SJSA1 (cell line): ENCODE measurements at regions not wholly inside any gene's neighbourhood (a gene's known extent, or its start where the extent isn't known, plus 50 kb on each side); places are given as distances from the start of the nearest gene placed in this dataset.

ENCODE experiments used
- DNase-seq, 2 experiments: peaks; one replicate each; pipeline ENCODE4 v3.0.0-alpha.2; 2015 to 2020; ENCODE audit warnings: low spot score in 2 of 2, low read depth in 1 of 2
- H3K27ac ChIP-seq: fragments of 250-450 bp; sonication (Bioruptor Pico); 2 replicates; pipeline ENCODE4 v1.5.1; 2020; ENCODE audit warnings: mild to moderate bottlenecking, moderate library complexity
- H3K27me3 ChIP-seq: fragments of 250-450 bp; sonication (Bioruptor Pico); replicated peaks from 2 replicates; pipeline ENCODE4 v1.5.1; 2020; ENCODE audit warnings: mild to moderate bottlenecking, moderate library complexity
- H3K36me3 ChIP-seq: fragments of 250-450 bp; sonication (Bioruptor Pico); 2 replicates; pipeline ENCODE4 v1.5.1; 2020; ENCODE audit warnings: mild to moderate bottlenecking
- H3K4me1 ChIP-seq: fragments of 250-450 bp; sonication (Bioruptor Pico); replicated peaks from 2 replicates; pipeline ENCODE4 v1.6.1; 2021; ENCODE audit warnings: mild to moderate bottlenecking
- H3K4me3 ChIP-seq: fragments of 250-450 bp; sonication (Bioruptor Pico); 2 replicates; pipeline ENCODE4 v1.5.1; 2020; ENCODE audit warnings: mild to moderate bottlenecking
- H3K9me3 ChIP-seq: fragments of 250-450 bp; sonication (Bioruptor Pico); replicated peaks from 2 replicates; pipeline ENCODE4 v1.5.1; 2020; ENCODE audit warnings: mild to moderate bottlenecking

DNA sequence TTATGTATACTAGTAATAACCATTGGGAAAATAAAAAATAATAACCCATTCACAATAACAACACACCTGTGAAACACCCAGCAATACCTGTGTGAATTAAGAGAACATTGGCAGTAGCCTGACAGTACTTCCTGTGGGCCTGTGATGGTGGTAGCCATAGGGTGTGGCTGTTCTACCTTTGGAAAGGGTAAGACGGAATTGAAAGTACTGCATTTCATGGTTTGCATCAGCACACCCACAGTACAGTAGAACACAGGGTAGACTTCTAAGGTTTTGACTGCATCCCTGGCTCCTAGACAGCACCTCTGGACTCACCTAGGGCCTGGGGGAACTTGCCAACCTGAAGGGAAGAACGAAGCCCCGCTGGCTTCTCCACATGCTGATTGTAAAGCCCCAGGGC lies 279.8 kb downstream of the HTR1B start:
- no peaks in the 10 kb centered on the region for H3K9me3 ChIP-seq

DNA sequence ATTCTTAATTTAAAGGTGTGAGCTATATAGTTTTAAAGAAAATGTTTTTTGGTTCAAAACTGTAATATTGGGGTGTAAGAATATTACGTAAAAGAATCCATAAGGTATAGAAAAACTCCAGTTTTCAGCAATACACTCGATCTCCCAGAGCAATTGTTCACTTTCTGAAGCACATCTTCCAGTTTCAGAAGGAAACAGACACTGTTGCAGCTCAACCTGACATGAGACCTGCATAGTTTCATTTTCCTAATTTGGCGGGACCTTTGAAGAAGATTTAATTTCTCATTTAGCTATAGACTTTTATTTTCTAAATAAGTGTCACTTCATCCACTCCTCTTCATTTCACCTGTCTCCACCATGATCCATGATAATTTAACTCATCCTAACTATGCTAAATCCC lies 281.5 kb downstream of the HTR1B start:
- H3K27ac ChIP-seq, result no peak overlapping the region
- H3K4me1 ChIP-seq, result no peaks in the 10 kb centered on the region
- no peaks in the 10 kb centered on the region for H3K36me3 ChIP-seq
- H3K4me3 ChIP-seq, result no peak overlapping the region
- DNase-seq, result no peak
- H3K9me3 ChIP-seq, result no peaks in the 10 kb centered on the region
- no peaks in the 10 kb centered on the region for H3K27me3 ChIP-seq

More for the DNA sequence above, 279.8 kb downstream of the HTR1B start:
- H3K27me3 ChIP-seq, result no peaks in the 10 kb centered on the region
- H3K36me3 ChIP-seq, result no peaks in the 10 kb centered on the region
- DNase-seq, result no peak
- H3K4me1 ChIP-seq, result no peaks in the 10 kb centered on the region
- no peak overlapping the region for H3K4me3 ChIP-seq
- no peak overlapping the region for H3K27ac ChIP-seq

DNA sequence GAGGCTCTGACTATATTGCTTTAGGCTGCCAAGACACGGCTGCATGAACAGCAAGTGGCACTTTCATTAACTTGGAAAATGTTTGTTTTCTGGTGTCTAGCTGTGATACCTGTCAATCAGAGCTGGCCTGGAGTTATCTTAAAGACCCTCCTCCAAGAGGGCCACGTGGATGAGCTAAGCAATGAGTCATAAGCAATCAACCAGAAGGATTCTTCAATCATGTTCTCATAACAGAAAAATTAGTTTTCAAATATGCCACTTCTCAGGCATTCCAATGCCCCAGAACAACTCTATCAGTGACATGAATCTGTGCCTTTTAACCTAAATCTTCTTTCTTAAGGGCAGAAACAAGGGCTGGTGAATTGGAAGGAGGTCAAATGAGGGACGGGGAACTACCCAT lies 283.0 kb downstream of the HTR1B start:
- Histone ChIP-seq H3K4me3 (no peak overlapping the region), H3K9me3 (no peaks in the 10 kb centered on the region), H3K27me3 (no peaks in the 10 kb centered on the region), H3K36me3 (no peaks in the 10 kb centered on the region), H3K27ac (no peak overlapping the region), H3K4me1 (no peaks in the 10 kb centered on the region)
- DNase-seq, result no peak

DNA sequence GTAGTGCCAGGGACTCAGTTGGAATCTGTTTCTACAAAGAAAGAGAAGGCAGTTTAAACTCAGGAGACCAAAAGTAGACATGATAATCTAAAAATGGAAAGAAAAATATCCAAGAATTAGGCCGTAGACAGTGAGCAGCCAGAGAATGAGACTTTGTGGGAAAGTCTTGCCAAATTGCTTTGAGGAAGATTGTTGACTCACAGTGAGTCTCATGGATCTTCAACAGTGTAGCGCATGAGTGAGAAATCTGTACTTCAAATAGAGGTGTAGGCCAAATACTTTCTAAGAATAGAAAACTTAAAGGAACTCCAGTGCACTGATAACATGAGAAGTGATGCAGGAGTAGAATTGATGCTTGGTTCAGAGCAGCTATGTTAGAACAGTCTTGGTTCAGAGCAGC lies 284.5 kb downstream of the HTR1B start:
- no peak overlapping the region for H3K4me3 ChIP-seq
- H3K4me1 ChIP-seq, result no peaks in the 10 kb centered on the region
- H3K27me3 ChIP-seq, result no peaks in the 10 kb centered on the region
- H3K27ac ChIP-seq, result no peak overlapping the region
- H3K36me3 ChIP-seq, result no peaks in the 10 kb centered on the region
- no peak for DNase-seq
- no peaks in the 10 kb centered on the region for H3K9me3 ChIP-seq

DNA sequence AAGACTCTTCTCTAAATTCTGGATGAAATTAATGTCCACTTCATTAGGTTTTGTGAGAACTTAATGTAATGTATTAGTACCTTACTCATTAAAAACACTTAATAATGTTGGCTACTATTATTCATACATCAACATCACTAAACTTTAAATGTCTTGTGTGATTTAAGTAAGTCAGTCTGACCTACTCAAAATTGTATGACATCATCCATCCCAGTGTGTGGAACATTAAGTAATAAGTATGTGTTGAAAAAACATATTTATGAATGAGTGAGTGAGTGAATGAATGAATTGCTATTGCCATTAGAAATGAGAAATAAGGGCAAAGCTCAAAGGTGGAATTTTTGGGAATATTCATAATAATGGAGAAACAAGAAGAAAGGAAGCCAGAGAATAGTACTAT lies 285.8 kb downstream of the HTR1B start:
- no peaks in the 10 kb centered on the region for H3K36me3 ChIP-seq
- H3K27me3 ChIP-seq, result no peaks in the 10 kb centered on the region
- no peak overlapping the region for H3K27ac ChIP-seq
- H3K4me3 ChIP-seq, result no peak overlapping the region
- H3K9me3 ChIP-seq, result no peaks in the 10 kb centered on the region
- H3K4me1 ChIP-seq, result no peaks in the 10 kb centered on the region
- DNase-seq, result no peak

DNA sequence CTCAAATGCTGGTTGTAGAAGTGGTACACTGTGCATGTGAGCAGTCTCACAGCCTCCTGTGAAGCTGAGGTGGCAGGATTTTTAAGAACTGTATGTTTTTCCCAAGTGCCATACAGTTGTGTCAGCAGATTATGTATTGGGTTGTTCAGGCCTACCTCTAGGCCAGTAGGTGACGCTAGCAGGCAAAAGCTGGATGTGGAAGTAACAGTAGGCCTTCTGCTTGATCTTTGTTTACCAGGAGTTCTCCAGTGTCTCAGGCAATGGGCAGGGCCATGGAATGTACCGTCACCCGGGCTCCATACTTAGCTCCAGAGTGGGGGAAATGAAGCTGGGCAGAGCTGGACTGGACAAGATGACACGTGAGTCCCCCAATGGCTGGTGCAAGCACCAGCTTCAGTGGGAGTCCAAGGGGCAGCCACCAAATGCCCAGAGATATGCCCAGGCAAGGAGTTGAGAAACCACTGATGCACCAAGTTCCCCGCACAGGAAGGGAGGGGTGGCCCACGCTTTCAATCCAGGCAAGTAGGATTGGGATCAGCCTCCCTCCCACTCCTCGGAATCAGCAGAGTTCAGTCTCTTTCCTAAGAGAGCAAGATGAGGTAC lies 289.7 kb downstream of the HTR1B start:
- Histone ChIP-seq H3K27me3 (no peaks in the 10 kb centered on the region), H3K27ac (no peak overlapping the region), H3K4me3 (no peak overlapping the region), H3K4me1 (no peaks in the 10 kb centered on the region), H3K9me3 (no peaks in the 10 kb centered on the region), H3K36me3 (no peaks in the 10 kb centered on the region)
- no peak for DNase-seq

DNA sequence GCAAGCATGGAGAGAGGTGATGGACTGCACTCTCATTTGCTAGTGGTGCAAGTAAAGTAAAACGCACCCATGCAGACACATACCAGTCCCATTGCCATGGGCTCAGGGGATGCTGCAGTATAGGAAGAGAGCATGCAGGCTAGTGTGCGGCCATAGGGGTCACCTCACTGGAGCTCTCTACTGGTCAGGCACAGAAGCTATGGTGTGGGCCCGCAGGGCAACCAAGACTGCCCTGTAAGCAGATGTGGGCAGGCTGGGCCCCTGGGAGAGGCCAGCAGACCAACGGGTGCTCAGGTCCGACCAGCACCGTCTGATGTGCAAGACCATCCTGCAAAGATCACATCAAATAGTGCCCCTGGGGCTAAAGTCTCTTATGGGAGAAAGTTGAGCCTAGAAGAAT lies 290.7 kb downstream of the HTR1B start:
- DNase-seq, result no peak
- H3K9me3 ChIP-seq, result no peaks in the 10 kb centered on the region
- H3K36me3 ChIP-seq, result no peaks in the 10 kb centered on the region
- no peak overlapping the region for H3K4me3 ChIP-seq
- no peaks in the 10 kb centered on the region for H3K27me3 ChIP-seq
- H3K27ac ChIP-seq, result no peak overlapping the region
- H3K4me1 ChIP-seq, result no peaks in the 10 kb centered on the region

DNA sequence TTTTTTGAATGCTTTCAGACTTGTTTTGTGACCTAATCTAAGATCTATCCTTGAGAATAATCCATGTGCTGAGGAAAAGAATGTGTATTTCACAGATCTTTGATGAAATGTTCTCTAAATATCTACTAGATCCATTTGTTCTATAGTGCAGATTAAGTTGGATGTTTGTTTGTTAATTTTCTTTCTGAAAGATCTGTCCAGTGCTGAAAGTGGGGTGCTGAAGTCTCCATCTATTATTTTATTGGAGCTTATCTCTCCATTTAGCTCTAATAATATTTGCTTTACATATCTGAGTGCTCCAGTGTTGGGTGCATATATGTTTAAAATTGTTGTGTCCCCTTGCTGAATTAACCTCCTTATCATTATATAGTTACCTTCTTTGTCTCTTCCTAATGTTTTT lies 303.6 kb downstream of the HTR1B start:
- no peaks in the 10 kb centered on the region for H3K36me3 ChIP-seq
- no peaks in the 10 kb centered on the region for H3K4me1 ChIP-seq
- no peaks in the 10 kb centered on the region for H3K27me3 ChIP-seq
- H3K9me3 ChIP-seq, result no peaks in the 10 kb centered on the region
- no peak for DNase-seq
- no peak overlapping the region for H3K4me3 ChIP-seq
- no peak overlapping the region for H3K27ac ChIP-seq

DNA sequence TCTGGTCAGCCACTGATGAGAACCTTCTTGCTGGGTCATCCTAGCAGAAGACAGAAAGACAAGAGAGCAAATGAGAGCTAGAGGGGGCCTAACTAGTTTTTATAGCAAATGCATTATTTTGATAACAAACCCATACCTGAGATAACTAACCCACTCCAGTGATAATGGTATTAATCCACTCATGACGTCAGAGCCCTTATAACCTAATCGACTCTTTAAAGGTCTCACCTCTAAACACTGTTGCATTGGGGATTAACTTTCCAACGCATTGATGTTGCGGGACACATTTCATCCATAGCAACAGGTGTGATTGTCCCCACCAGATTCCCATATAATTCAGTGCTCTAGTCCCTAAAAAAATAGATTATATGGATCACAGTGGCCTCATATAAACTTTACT lies 312.1 kb downstream of the HTR1B start:
- Histone ChIP-seq H3K9me3 (no peaks in the 10 kb centered on the region), H3K27ac (no peak overlapping the region), H3K27me3 (no peaks in the 10 kb centered on the region), H3K36me3 (no peaks in the 10 kb centered on the region), H3K4me1 (no peaks in the 10 kb centered on the region), H3K4me3 (no peak overlapping the region)
- no peak for DNase-seq

DNA sequence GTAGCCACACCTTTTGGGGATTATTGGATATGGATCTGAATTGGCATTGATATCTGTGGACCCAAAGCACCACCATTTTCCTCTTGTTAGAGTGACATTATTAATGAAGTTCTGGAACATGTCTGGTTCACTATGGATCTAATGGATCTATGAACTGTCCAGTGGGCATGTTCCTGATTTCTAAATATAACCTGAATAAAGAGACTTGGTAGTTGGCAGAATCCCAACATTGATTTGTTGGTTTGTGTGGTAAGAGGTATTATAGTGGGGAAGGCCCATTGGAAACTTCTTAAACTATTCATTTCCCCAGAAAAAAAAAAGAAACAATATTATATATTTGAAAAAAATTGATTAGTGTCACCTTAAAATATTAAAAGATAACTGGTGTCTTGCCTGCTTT lies 312.6 kb downstream of the HTR1B start:
- no peak overlapping the region for H3K27ac ChIP-seq
- H3K4me3 ChIP-seq, result no peak overlapping the region
- H3K9me3 ChIP-seq, result no peaks in the 10 kb centered on the region
- no peaks in the 10 kb centered on the region for H3K27me3 ChIP-seq
- no peaks in the 10 kb centered on the region for H3K4me1 ChIP-seq
- no peaks in the 10 kb centered on the region for H3K36me3 ChIP-seq
- no peak for DNase-seq

DNA sequence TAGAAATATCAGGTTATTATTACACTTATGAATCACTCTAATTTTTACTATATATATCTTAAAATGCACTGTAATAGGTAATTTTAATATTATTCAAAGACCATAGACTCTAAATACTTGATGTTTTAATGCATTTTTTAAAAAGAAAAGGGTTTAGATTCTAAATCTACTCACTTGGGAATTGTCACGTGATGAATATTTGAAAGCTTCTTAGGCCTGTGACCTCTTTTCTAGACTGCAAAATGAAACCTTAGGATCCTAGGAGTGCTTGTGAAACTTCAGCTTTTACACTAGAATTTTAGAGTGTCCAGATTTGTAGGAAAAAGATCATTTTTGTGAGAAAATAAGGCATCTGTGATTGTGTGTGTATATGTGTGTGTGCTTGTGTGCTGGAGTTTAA lies 318.0 kb downstream of the HTR1B start:
- H3K36me3 ChIP-seq, result no peaks in the 10 kb centered on the region
- no peaks in the 10 kb centered on the region for H3K9me3 ChIP-seq
- H3K27ac ChIP-seq, result no peak overlapping the region
- no peak overlapping the region for H3K4me3 ChIP-seq
- no peak for DNase-seq
- H3K27me3 ChIP-seq, result no peaks in the 10 kb centered on the region
- no peaks in the 10 kb centered on the region for H3K4me1 ChIP-seq

DNA sequence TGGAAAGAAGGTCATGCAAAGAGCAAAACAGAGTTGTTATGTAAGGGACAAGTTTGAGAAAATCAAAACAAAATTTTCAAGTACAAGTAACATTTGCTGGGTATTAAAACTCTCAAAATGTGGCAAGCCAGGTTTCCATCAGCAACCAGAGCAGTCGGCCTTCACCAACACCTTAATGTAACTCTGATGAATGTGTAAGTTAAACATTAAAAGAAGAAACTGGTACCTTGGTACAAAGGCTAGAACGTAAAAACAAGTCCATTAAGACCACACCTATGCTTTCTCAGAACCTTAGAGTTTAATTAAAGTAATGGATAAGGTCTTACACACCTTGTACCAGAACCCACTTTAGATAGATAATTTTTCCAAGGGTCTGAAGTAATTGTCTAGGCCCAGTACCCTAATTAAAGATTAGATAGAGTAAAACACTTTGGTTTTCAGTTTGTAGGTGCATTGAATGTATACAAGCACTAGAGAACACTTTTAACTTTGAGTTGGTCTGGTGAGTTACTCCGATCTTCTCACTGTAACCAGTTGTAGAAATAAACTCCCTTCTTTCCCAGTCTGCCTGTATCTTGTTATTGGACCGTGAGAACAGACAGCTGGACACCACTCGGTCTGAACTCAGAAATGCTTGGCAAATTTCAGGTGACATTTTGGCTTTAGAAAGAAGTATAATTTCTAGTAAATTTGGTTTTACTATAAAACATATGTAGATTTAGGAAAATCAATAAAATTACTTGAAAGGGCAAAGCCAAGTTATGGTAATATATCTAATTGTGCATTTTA lies 319.4 kb downstream of the HTR1B start:
- H3K9me3 ChIP-seq, result no peaks in the 10 kb centered on the region
- H3K27ac ChIP-seq, result no peak overlapping the region
- DNase-seq, result no peak
- no peaks in the 10 kb centered on the region for H3K36me3 ChIP-seq
- H3K4me1 ChIP-seq, result no peaks in the 10 kb centered on the region
- H3K4me3 ChIP-seq, result no peak overlapping the region
- no peaks in the 10 kb centered on the region for H3K27me3 ChIP-seq

DNA sequence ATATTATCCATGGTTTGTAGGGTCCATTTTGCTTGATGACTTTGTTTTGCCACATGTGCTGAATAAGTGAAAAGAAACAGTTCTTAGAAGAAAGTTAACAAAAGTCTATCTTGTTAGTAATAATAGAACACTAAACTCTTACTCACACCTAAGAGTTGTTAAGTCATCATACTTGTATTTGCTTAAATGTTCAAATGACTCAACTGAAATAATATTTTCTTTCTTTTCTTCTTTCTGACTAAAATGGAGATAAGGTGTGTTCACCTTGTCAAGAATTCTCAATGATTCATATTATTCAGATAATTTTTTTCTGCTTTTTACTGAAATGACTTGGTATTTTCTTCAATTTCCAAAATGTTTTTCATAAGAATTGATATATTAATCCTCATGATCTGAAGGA lies 327.2 kb downstream of the HTR1B start:
- DNase-seq, result no peak
- Histone ChIP-seq H3K4me3 (no peak overlapping the region), H3K9me3 (no peaks in the 10 kb centered on the region), H3K4me1 (no peaks in the 10 kb centered on the region), H3K27ac (no peak overlapping the region), H3K36me3 (no peaks in the 10 kb centered on the region), H3K27me3 (no peaks in the 10 kb centered on the region; the same call in 1 of the 2 replicates)

DNA sequence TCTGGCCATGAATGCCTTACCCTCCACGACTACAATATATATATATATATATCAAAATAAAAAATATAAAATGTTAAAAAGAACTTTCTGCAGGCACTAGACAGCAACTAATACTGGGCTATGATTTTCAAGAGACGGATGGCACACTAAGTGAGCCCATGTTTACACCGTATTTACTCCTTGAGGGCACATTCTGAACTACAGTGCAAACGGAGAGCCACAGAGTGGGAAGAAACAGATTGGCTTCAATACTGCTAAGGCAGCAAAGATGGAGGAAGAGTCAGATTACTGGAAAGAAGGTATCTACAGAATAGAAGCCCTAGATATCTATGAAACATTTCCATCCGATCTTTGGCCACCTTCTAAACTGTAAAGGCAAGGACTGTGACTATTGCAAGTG lies 330.3 kb downstream of the HTR1B start:
- DNase-seq, result no peak

DNA sequence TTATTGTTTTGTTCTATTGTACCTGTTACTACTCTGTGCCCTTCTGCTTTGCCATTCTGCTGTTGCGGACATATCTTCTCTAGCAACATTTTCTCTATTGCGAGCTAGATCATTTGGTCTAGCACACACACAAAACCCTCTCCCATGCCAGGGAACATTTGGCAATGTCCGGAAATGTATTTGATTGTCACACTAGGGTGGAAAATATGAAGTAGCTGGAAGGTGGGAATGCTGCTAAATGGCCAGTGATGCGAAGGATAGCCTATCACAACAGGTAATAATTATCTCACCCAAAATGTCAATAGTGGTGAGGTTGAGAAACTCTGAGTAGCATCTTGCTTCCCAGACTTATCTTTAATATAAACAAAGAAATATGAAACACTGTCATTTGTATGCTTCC lies 331.9 kb downstream of the HTR1B start:
- H3K4me1 ChIP-seq, result no peaks in the 10 kb centered on the region
- no peak overlapping the region for H3K4me3 ChIP-seq
- DNase-seq, result no peak
- H3K27ac ChIP-seq, result no peak overlapping the region
- no peaks in the 10 kb centered on the region for H3K36me3 ChIP-seq
- H3K9me3 ChIP-seq, result no peaks in the 10 kb centered on the region
- no peaks in the 10 kb centered on the region; the same call in 1 of the 2 replicates for H3K27me3 ChIP-seq

More for the DNA sequence above, 330.3 kb downstream of the HTR1B start:
- Histone ChIP-seq H3K27me3 (no peaks in the 10 kb centered on the region; the same call in 1 of the 2 replicates), H3K4me1 (no peaks in the 10 kb centered on the region), H3K27ac (no peak overlapping the region), H3K4me3 (no peak overlapping the region), H3K9me3 (no peaks in the 10 kb centered on the region), H3K36me3 (no peaks in the 10 kb centered on the region)
